GM23338 (cell line): ENCODE measurements at regions not wholly inside any gene's neighbourhood (a gene's known extent, or its start where the extent isn't known, plus 50 kb on each side); places are given as distances from the start of the nearest gene placed in this dataset.

ENCODE experiments used
- CTCF ChIP-seq, 2 experiments: fragments of 200-600 bp in 1 of 2; sonication (generic) in 1 of 2; conservative IDR thresholded peaks; 2 replicates each; pipeline versions ENCODE4 v1.5.1 to v1.6.1; 2016 to 2017; ENCODE audit warnings: antibody characterized with exemption in 2 of 2, low read depth in 2 of 2, mild to moderate bottlenecking in 2 of 2, moderate library complexity in 1 of 2
- STAT1 ChIP-seq: IDR thresholded peaks from one replicate; pipeline ENCODE4 v1.6.1; 2016; ENCODE audit warnings: antibody characterized with exemption; ENCODE audit not compliant: unreplicated experiment

DNA sequence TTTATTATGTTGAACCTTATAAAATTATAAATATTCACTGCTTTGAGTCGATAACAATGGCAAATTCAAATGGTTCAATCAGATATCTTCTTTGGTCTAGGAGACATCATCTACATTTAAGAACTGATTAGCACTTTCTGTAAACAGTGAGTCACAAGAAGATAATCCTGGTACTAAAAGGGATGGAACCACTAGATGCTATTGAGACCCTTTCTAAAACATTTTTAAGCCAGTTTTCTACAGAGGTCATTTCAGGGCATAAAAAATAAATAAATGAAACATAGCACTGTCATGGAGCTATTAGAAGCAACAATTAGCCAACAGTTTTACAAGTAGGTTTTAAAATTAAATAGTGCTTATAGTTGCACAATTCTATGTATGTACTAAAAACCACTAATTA lies 212.2 kb downstream of the DUSP6 start:
- TF ChIP-seq CTCF (conservative IDR thresholded peaks at IDR 0.05; ENCODE audit: low read depth in 2 of 2) (no peak), STAT1 (no peak)
